OCI-LY7 (cell line): ENCODE measurements at regions not wholly inside any gene's neighbourhood (a gene's known extent, or its start where the extent isn't known, plus 50 kb on each side); places are given as distances from the start of the nearest gene placed in this dataset.

Source experiments
- BruUV-seq: library from RNA; stranded (reverse); fragments of 400-500 nt; replicated peaks from 2 replicates; lab custom pipeline; 2021; lab: Mats Ljungman, UMichigan
- CTCF ChIA-PET: fragments of 300-600 bp; sonication (Branson Sonifier 250); formaldehyde crosslinking; loops from one replicate; lab custom pipeline; 2022; ENCODE audit warnings: antibody characterized with exemption; ENCODE audit not compliant: unreplicated experiment; lab: Charles Lee
- POLR2A ChIA-PET: fragments of 300-600 bp; sonication (Branson Sonifier 250); formaldehyde crosslinking; loops from one replicate; lab custom pipeline; 2022; ENCODE audit warnings: antibody characterized with exemption; lab: Charles Lee
- DNase-seq: peaks from one replicate; pipeline ENCODE4 v3.0.0-alpha.2; 2015; ENCODE audit warnings: low spot score
- H2AFZ ChIP-seq: fragments of 200-600 bp; sonication (generic), shearing (Covaris generic); 2 replicates; pipeline ENCODE4 v1.6.1; 2014; ENCODE audit warnings: mild to moderate bottlenecking, antibody characterized with exemption, low read length, moderate library complexity
- H3K27ac ChIP-seq: fragments of 200-600 bp; sonication (generic); 2 replicates; pipeline ENCODE4 v1.5.1; 2014; ENCODE audit warnings: mixed run types, low read depth, mild to moderate bottlenecking, moderate library complexity, low read length, inconsistent platforms; ENCODE audit not compliant: poor library complexity, severe bottlenecking
- H3K36me3 ChIP-seq: fragments of 200-600 bp; sonication (generic); 2 replicates; pipeline ENCODE4 v1.6.1; 2014; ENCODE audit warnings: mild to moderate bottlenecking, antibody characterized with exemption, low read length, moderate library complexity, mixed read lengths; ENCODE audit not compliant: insufficient read depth
- H3K4me1 ChIP-seq: fragments of 200-600 bp; sonication (generic); 2 replicates; pipeline ENCODE4 v1.5.1; 2014; ENCODE audit warnings: mild to moderate bottlenecking, low read length; ENCODE audit not compliant: insufficient read depth, poor library complexity, severe bottlenecking
- H3K4me2 ChIP-seq: fragments of 200-600 bp; sonication (generic); 2 replicates; pipeline ENCODE4 v1.6.1; 2014; ENCODE audit warnings: mild to moderate bottlenecking, low read length
- H3K4me3 ChIP-seq: fragments of 200-600 bp; sonication (generic); 2 replicates; pipeline ENCODE4 v1.5.1; 2014; ENCODE audit warnings: mild to moderate bottlenecking, low read depth, low read length; ENCODE audit not compliant: poor library complexity, severe bottlenecking
- H3K79me2 ChIP-seq: fragments of 200-600 bp; sonication (generic); 2 replicates; pipeline ENCODE4 v1.6.1; 2016; ENCODE audit warnings: low read depth, mild to moderate bottlenecking, low read length, moderate library complexity, mixed read lengths; ENCODE audit not compliant: insufficient read depth
- H3K9me2 ChIP-seq: fragments of 200-600 bp; sonication (generic); 2 replicates; pipeline ENCODE4 v1.6.1; 2016; ENCODE audit warnings: mild to moderate bottlenecking, low read length, mixed read lengths; ENCODE audit not compliant: insufficient read depth
- H3K9me3 ChIP-seq: fragments of 200-600 bp; sonication (generic); 2 replicates; pipeline ENCODE4 v1.6.1; 2014; ENCODE audit warnings: mild to moderate bottlenecking, mixed run types, low read length, mixed read lengths
- H4K20me1 ChIP-seq: fragments of 200-600 bp; sonication (generic); 2 replicates; pipeline ENCODE4 v1.6.1; 2014; ENCODE audit warnings: mild to moderate bottlenecking, antibody characterized with exemption, low read length, moderate library complexity, mixed read lengths; ENCODE audit not compliant: insufficient read depth
- EZH2phosphoT487 ChIP-seq: fragments of 200-600 bp; sonication (generic); IDR thresholded peaks from 2 replicates; pipeline ENCODE4 v1.6.1; 2018; ENCODE audit warnings: low read depth, borderline replicate concordance, mild to moderate bottlenecking, mixed run types, antibody characterized with exemption, low read length, moderate library complexity, mixed read lengths
- intact Hi-C: fragments of 100-400 bp; cut with micrococcal nuclease; formaldehyde crosslinking; loops from one replicate; pipeline ENCODE4 v1.10.0; 2022; ENCODE audit not compliant: unreplicated experiment
- TF ChIP-seq, protein P1 (sequence below): fragments of 200-600 bp; sonication (generic); conservative IDR thresholded peaks from 2 replicates; pipeline ENCODE4 v1.5.1; 2014; ENCODE audit warnings: mild to moderate bottlenecking, antibody characterized with exemption, low read length, moderate library complexity, mixed read lengths

DNA sequence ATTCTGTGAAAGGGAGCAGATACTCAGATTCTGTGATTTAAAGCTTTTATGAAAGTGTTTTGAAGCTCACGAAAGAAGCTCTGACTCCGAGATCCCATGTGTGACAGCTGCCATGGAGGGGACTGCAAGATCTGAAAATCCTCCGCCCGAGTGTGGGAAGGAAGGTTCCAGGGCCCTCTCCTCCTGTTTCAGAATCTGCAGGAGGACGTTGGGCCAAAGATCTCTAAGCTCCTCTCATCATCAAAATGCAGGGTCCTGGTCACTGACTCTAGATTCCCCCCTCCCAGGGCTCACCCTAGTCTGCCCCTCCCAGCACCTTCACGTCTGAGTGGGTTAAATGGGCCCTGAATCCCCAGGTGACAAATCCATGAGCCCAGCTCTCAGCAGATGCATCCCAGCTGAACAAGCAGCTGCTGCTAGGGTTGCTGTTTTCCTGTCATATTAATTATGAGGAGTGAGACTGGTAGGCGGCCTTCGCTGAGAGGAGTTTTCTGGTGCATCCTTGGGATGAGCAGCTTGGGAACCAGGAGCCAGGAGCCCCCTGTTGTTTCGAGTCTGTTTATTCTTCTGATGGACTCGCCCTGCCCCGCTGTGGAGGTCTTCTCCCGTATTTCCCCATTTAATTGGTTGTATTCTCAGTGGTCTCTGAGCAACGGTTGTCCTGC lies 402.0 kb downstream of the MATN1 start:
- TF ChIP-seq, protein P1, sequence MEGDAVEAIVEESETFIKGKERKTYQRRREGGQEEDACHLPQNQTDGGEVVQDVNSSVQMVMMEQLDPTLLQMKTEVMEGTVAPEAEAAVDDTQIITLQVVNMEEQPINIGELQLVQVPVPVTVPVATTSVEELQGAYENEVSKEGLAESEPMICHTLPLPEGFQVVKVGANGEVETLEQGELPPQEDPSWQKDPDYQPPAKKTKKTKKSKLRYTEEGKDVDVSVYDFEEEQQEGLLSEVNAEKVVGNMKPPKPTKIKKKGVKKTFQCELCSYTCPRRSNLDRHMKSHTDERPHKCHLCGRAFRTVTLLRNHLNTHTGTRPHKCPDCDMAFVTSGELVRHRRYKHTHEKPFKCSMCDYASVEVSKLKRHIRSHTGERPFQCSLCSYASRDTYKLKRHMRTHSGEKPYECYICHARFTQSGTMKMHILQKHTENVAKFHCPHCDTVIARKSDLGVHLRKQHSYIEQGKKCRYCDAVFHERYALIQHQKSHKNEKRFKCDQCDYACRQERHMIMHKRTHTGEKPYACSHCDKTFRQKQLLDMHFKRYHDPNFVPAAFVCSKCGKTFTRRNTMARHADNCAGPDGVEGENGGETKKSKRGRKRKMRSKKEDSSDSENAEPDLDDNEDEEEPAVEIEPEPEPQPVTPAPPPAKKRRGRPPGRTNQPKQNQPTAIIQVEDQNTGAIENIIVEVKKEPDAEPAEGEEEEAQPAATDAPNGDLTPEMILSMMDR: no peak
- no peak for TF ChIP-seq EZH2phosphoT487
- no peaks in the 10 kb centered on the region for H3K36me3 ChIP-seq
- H3K4me2 ChIP-seq: no peak overlapping the region
- no peaks in the 10 kb centered on the region for H3K9me3 ChIP-seq
- no peak overlapping the region for H3K4me3 ChIP-seq
- DNase-seq: no peak
- no peaks in the 10 kb centered on the region for H3K4me1 ChIP-seq
- POLR2A ChIA-PET: no interaction called here
- CTCF ChIA-PET: no interaction called here
- no peak overlapping the region for H2AFZ ChIP-seq
- H4K20me1 ChIP-seq: no peaks in the 10 kb centered on the region
- BruUV-seq: no TSS peak
- H3K27ac ChIP-seq: no peak overlapping the region
- H3K9me2 ChIP-seq: no peaks in the 10 kb centered on the region
- H3K79me2 ChIP-seq: no peaks in the 10 kb centered on the region
- intact Hi-C loops: no loop called here

- TF ChIP-seq EZH2phosphoT487: no peak
- TF ChIP-seq, protein P1: no peak
- no TSS peak for BruUV-seq
- H3K9me2 ChIP-seq: no peaks in the 10 kb centered on the region
- ChIA-PET CTCF (no interaction called here), POLR2A (no interaction called here)
- no peak overlapping the region for H3K4me3 ChIP-seq
- H3K4me1 ChIP-seq: no peaks in the 10 kb centered on the region
- no peak overlapping the region for H3K4me2 ChIP-seq
- H3K79me2 ChIP-seq: no peaks in the 10 kb centered on the region
- H3K9me3 ChIP-seq: no peaks in the 10 kb centered on the region
- no peak for DNase-seq
- intact Hi-C loops: no loop called here
- H3K36me3 ChIP-seq: no peaks in the 10 kb centered on the region
- no peaks in the 10 kb centered on the region for H4K20me1 ChIP-seq
- H3K27ac ChIP-seq: no peak overlapping the region
- H2AFZ ChIP-seq: no peak overlapping the region
Measured at GRCh38 chr1:30320581-30320890, 402.8 kb downstream of the MATN1 start.

DNA sequence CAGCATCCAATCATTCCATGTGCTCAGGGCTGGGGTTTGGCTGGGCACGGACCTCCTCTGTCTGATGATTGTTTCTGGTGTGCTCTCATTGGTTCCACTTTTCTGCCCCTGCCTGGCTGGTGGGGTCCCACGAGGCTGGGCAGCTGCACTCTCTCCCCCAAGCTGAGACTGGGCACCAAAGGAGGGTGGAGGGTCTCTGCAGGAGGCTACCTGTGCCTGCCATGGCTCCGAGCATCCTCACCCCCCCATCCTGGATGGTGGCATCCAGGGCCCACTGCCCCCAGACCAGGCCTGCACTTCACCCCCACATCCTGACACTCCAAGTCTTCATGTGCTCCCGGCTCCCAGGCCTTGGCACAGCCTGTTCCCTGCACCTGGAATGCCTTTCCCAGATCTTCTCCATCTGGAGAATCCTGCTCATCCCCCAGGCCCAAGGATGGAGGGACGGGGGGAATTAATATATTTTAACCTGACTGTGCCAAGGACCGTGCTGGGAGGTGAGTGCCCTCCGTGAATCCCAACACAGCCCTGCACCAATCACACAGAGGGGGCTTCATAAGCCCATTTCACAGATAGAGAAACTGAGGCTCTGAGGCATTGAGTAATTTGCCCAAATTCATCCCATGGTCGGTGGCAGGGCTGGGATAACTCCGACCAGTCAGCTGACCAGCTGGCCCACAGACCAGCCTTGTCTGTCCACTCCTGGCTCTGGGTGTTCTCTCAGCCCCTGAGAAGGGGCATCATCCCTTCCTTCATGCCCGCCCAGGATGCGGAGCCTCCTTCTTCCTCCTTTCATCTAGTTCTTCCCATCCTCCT lies 403.4 kb downstream of the MATN1 start:
- no TSS peak for BruUV-seq
- H3K79me2 ChIP-seq: no peaks in the 10 kb centered on the region
- no peak overlapping the region for H3K4me2 ChIP-seq
- H3K4me3 ChIP-seq: no peak overlapping the region
- H3K9me3 ChIP-seq: no peaks in the 10 kb centered on the region
- TF ChIP-seq, protein P1: no peak
- no peak for TF ChIP-seq EZH2phosphoT487
- no peak overlapping the region for H2AFZ ChIP-seq
- no peak for DNase-seq
- H3K9me2 ChIP-seq: no peaks in the 10 kb centered on the region
- CTCF ChIA-PET: no interaction called here
- no peak overlapping the region for H3K27ac ChIP-seq
- H4K20me1 ChIP-seq: no peaks in the 10 kb centered on the region
- no peaks in the 10 kb centered on the region for H3K36me3 ChIP-seq
- intact Hi-C loops: no loop called here
- POLR2A ChIA-PET: no interaction called here
- no peaks in the 10 kb centered on the region for H3K4me1 ChIP-seq
